H1 (cell line): ENCODE measurements at regions not wholly inside any gene's neighbourhood (a gene's known extent, or its start where the extent isn't known, plus 50 kb on each side); places are given as distances from the start of the nearest gene placed in this dataset.

ENCODE experiments used
- CTCF ChIA-PET: fragments of 300-600 bp; sonication (Branson Sonifier 250); formaldehyde crosslinking; loops from one replicate; lab custom pipeline; 2021; ENCODE audit not compliant: partially characterized antibody; lab: Charles Lee
- POLR2A ChIA-PET: fragments of 300-600 bp; sonication (Branson Sonifier 250); formaldehyde crosslinking; loops from one replicate; lab custom pipeline; 2021; ENCODE audit warnings: inconsistent platforms; ENCODE audit not compliant: partially characterized antibody; lab: Charles Lee
- DNase-seq, 2 experiments: peaks; one replicate each; pipeline versions ENCODE4 v3.0.0 to v3.0.0-alpha.2; 2010 to 2022; ENCODE audit warnings: low spot score in 2 of 2, low read depth in 1 of 2, mixed read lengths in 1 of 2
- FAIRE-seq: peaks from 2 replicates; lab custom pipeline; 2011; peaks lifted over from hg19 to GRCh38; lab: Jason Lieb, UNC
- H2AFZ ChIP-seq: 2 replicates; pipeline ENCODE4 v1.8.1; 2012; ENCODE audit warnings: low read length, inconsistent platforms
- H2AK5ac ChIP-seq: 2 replicates; pipeline ENCODE4 v1.6.1; 2013; ENCODE audit warnings: low read depth, low read length
- H2BK120ac ChIP-seq: replicated peaks from 2 replicates; pipeline ENCODE3; 2013; ENCODE audit warnings: low read depth, low read length, inconsistent platforms
- H2BK12ac ChIP-seq: 2 replicates; pipeline ENCODE4 v1.6.1; 2013; ENCODE audit warnings: low read depth, low read length
- H2BK15ac ChIP-seq: 2 replicates; pipeline ENCODE4 v1.6.1; 2013; ENCODE audit warnings: low read length
- H2BK20ac ChIP-seq: 2 replicates; pipeline ENCODE4 v1.6.1; 2013; ENCODE audit warnings: low read length
- H2BK5ac ChIP-seq: 2 replicates; pipeline ENCODE4 v1.6.1; 2013; ENCODE audit warnings: low read depth, low read length
- H3K14ac ChIP-seq: 2 replicates; pipeline ENCODE4 v1.6.1; 2013; ENCODE audit warnings: inconsistent platforms; ENCODE audit not compliant: insufficient read length
- H3K18ac ChIP-seq: 2 replicates; pipeline ENCODE4 v1.6.1; 2013; ENCODE audit warnings: low read length; ENCODE audit errors: extremely low read depth
- H3K23ac ChIP-seq: 2 replicates; pipeline ENCODE4 v1.6.1; 2013; ENCODE audit warnings: inconsistent platforms; ENCODE audit not compliant: insufficient read length
- H3K23me2 ChIP-seq: 2 replicates; pipeline ENCODE4 v1.6.1; 2013; ENCODE audit warnings: low read depth, low read length
- H3K27ac ChIP-seq: 2 replicates; pipeline ENCODE4 v1.6.1; 2011; ENCODE audit warnings: low read depth, low read length, inconsistent platforms
- H3K27me3 ChIP-seq, 4 experiments: replicated peaks in 1 of 4; 1 replicate in 1 of 4; 2 replicates in 3 of 4; pipeline versions ENCODE4 v1.6.1 to v1.8.1; 2011 to 2013; ENCODE audit warnings: low read length in 3 of 4, mild to moderate bottlenecking in 3 of 4, inconsistent platforms in 2 of 4, mixed read lengths in 2 of 4, moderate library complexity in 1 of 4; ENCODE audit not compliant: control insufficient read depth in 3 of 4, insufficient read depth in 3 of 4; ENCODE audit errors: extremely low read depth in 1 of 4
- H3K36me3 ChIP-seq, 4 experiments: 2 replicates each; pipeline versions ENCODE4 v1.6.1 to v1.8.1; 2011 to 2013; ENCODE audit warnings: mild to moderate bottlenecking in 4 of 4, low read length in 3 of 4, moderate library complexity in 2 of 4, control low read depth in 1 of 4, inconsistent platforms in 1 of 4; ENCODE audit not compliant: insufficient read depth in 4 of 4, control insufficient read depth in 2 of 4
- H3K4ac ChIP-seq: replicated peaks from 2 replicates; pipeline ENCODE3; 2013; ENCODE audit warnings: low read length, low read depth, mixed read lengths, inconsistent platforms; ENCODE audit not compliant: insufficient read length
- H3K4me1 ChIP-seq, 4 experiments: replicated peaks in 1 of 4; 1 replicate in 1 of 4; 2 replicates in 3 of 4; pipeline versions ENCODE4 v1.6.1 to v1.8.1; 2011 to 2013; ENCODE audit warnings: low read length in 3 of 4, inconsistent platforms in 2 of 4, mixed read lengths in 1 of 4; ENCODE audit not compliant: insufficient read depth in 4 of 4, control insufficient read depth in 3 of 4
- H3K4me2 ChIP-seq, 2 experiments: 2 replicates each; pipeline versions ENCODE4 v1.6.1 to v1.8.1; 2011 to 2013; ENCODE audit warnings: low read depth in 2 of 2, low read length in 2 of 2, control low read depth in 1 of 2, inconsistent platforms in 1 of 2, mild to moderate bottlenecking in 1 of 2; ENCODE audit not compliant: insufficient read depth in 1 of 2
- H3K4me3 ChIP-seq, 4 experiments: fragments of 200-600, 300-600 bp in 1 of 4; sonication (generic), shearing (Covaris generic), sonication (Bioruptor Twin) in 1 of 4; 2 replicates each; pipeline versions ENCODE4 v1.5.1 to v1.8.1; 2011 to 2016; ENCODE audit warnings: low read length in 4 of 4, low read depth in 3 of 4, control low read depth in 2 of 4, inconsistent platforms in 2 of 4, mild to moderate bottlenecking in 2 of 4, mixed read lengths in 1 of 4, moderate library complexity in 1 of 4; ENCODE audit not compliant: insufficient read depth in 2 of 4; ENCODE audit errors: extremely low read depth in 1 of 4
- H3K56ac ChIP-seq: replicated peaks from 2 replicates; pipeline ENCODE3; 2013; ENCODE audit warnings: low read depth, mild to moderate bottlenecking, mixed read lengths, low read length, inconsistent platforms; ENCODE audit not compliant: insufficient read length
- H3K79me1 ChIP-seq: 2 replicates; pipeline ENCODE4 v1.6.1; 2013; ENCODE audit warnings: low read depth, low read length, control low read depth
- H3K79me2 ChIP-seq, 2 experiments: 2 replicates each; pipeline versions ENCODE4 v1.6.1 to v1.8.1; 2012 to 2013; ENCODE audit warnings: low read length in 2 of 2, mild to moderate bottlenecking in 2 of 2, inconsistent platforms in 1 of 2; ENCODE audit not compliant: insufficient read depth in 2 of 2, control insufficient read depth in 1 of 2
- H3K9ac ChIP-seq, 4 experiments: replicated peaks in 1 of 4; 1 replicate in 1 of 4; 2 replicates in 3 of 4; pipeline versions ENCODE4 v1.6.1 to v1.8.1; 2011 to 2013; ENCODE audit warnings: low read depth in 3 of 4, low read length in 3 of 4, control low read depth in 2 of 4, mild to moderate bottlenecking in 2 of 4, moderate library complexity in 2 of 4, inconsistent platforms in 1 of 4; ENCODE audit errors: extremely low read depth in 1 of 4
- H3K9me3 ChIP-seq, 2 experiments: 2 replicates each; pipeline versions ENCODE4 v1.6.1 to v1.8.1; 2012 to 2013; ENCODE audit warnings: mild to moderate bottlenecking in 2 of 2, moderate library complexity in 2 of 2, control low read depth in 1 of 2, inconsistent platforms in 1 of 2, low read depth in 1 of 2, low read length in 1 of 2, mixed read lengths in 1 of 2; ENCODE audit not compliant: insufficient read depth in 2 of 2
- H4K20me1 ChIP-seq, 2 experiments: replicated peaks in 1 of 2; 2 replicates each; pipeline versions ENCODE3 to v1.8.1; 2011 to 2013; ENCODE audit warnings: inconsistent platforms in 2 of 2, low read length in 2 of 2, mild to moderate bottlenecking in 1 of 2; ENCODE audit not compliant: insufficient read depth in 2 of 2, control insufficient read depth in 1 of 2
- H4K5ac ChIP-seq: 2 replicates; pipeline ENCODE4 v1.6.1; 2013; ENCODE audit warnings: low read length, low read depth, mixed read lengths, inconsistent platforms; ENCODE audit not compliant: insufficient read length
- H4K8ac ChIP-seq: 2 replicates; pipeline ENCODE4 v1.8.0; 2013; ENCODE audit warnings: mild to moderate bottlenecking, moderate library complexity, low read length, inconsistent platforms; ENCODE audit not compliant: insufficient read depth; ENCODE audit errors: extremely low read depth
- H4K91ac ChIP-seq: replicated peaks from 2 replicates; pipeline ENCODE3; 2013; ENCODE audit warnings: low read length, mixed read lengths, inconsistent platforms; ENCODE audit not compliant: insufficient read length
- CEBPB ChIP-seq: IDR thresholded peaks from 2 replicates; pipeline ENCODE4 v1.6.1; 2012; ENCODE audit warnings: low read depth, low read length
- HDAC6 ChIP-seq: IDR thresholded peaks from one replicate; pipeline ENCODE4 v1.7.1; 2012; ENCODE audit warnings: low read depth, mild to moderate bottlenecking, inconsistent platforms, low read length, moderate library complexity
- SIRT6 ChIP-seq: IDR thresholded peaks from one replicate; pipeline ENCODE4 v1.7.1; 2012; ENCODE audit warnings: low read length, inconsistent platforms
- WGBS, 2 experiments: shearing (Covaris generic) in 1 of 2; methylation state at CpG; one replicate each; pipeline versions ENCODE4 v1.1.6 to v1.1.7; 2013 to 2015; ENCODE audit warnings: low lambda C conversion rate in 2 of 2, mixed read lengths in 2 of 2, inconsistent platforms in 1 of 2, low coverage in 1 of 2, missing lambda C conversion rate in 1 of 2; ENCODE audit not compliant: insufficient replicate concordance in 2 of 2, insufficient coverage in 1 of 2, insufficient read length in 1 of 2; ENCODE audit errors: extremely low coverage in 1 of 2, missing lambda C conversion rate in 1 of 2; 5-methylcytosine and 5-hydroxymethylcytosine counted together

DNA sequence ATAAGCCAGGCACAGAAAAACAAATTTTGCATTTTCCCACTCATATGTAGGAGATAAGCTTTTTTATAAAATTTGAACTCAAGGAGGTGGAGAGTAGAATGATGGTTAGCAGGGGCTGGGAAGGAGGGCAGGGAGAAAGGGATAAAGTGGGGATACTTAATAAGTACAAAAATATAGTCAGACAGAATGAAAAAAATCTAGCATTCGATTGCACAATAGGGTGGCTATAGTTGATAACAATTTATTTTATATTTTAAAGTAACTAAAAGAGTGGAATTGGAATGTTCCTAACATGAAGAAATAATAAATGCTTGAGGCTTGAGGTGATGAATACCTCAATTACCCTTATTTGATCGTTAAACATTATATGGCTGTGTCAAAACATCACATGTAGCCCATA is 415.7 kb upstream of the STEAP1 start:
- Histone ChIP-seq H4K8ac (no peak overlapping the region), H3K27me3 (no peaks in the 10 kb centered on the region), H2AFZ (no peak overlapping the region), H3K79me2 (no peaks in the 10 kb centered on the region), H4K5ac (no peak overlapping the region), H3K4me2 (no peak overlapping the region), H3K4ac (no peak overlapping the region), H2BK12ac (no peak overlapping the region), H2AK5ac (no peak overlapping the region), H3K14ac (no peak overlapping the region), H2BK15ac (no peak overlapping the region), H3K23ac (no peak overlapping the region), H2BK20ac (no peak overlapping the region), H3K79me1 (no peaks in the 10 kb centered on the region), H3K4me1 (no peaks in the 10 kb centered on the region), H3K36me3 (no peaks in the 10 kb centered on the region), H3K18ac (no peak overlapping the region), H3K9me3 (no peaks in the 10 kb centered on the region), H4K91ac (no peak overlapping the region), H3K4me3 (no peak overlapping the region), H3K9ac (no peak overlapping the region), H2BK5ac (no peak overlapping the region), H4K20me1 (no peaks in the 10 kb centered on the region), H3K27ac (no peak overlapping the region), H2BK120ac (no peak overlapping the region), H3K56ac (no peak overlapping the region), H3K23me2 (no peaks in the 10 kb centered on the region)
- ChIA-PET POLR2A (no interaction called here), CTCF (no interaction called here)
- 82% methylated on average over 2 of the region's 2 CpGs; no CpG with 5 or more reads in 1 of the 2 experiments for WGBS, 2 experiments
- FAIRE-seq (no peak), DNase-seq (no peak)
- no peak for TF ChIP-seq SIRT6
- no peak for TF ChIP-seq HDAC6
- 0 out of 2 replicates have a peak, but pooled peaks have one; percentile 29 for TF ChIP-seq CEBPB
